C4-2B (cell line): ENCODE measurements at regions not wholly inside any gene's neighbourhood (a gene's known extent, or its start where the extent isn't known, plus 50 kb on each side); places are given as distances from the start of the nearest gene placed in this dataset.
"Not testable (repeated sequence)": the region's sequence is repeated elsewhere in the genome, so short reads cannot be mapped to it uniquely, and the experiment has no call there.

Experiments used
- H3K27ac ChIP-seq: fragments of 450-650 bp; 2 replicates; pipeline ENCODE4 v1.5.1; 2017
- ZFX ChIP-seq: fragments of 450-650 bp; IDR thresholded peaks from 2 replicates; pipeline ENCODE4 v1.6.1; 2017
- TF ChIP-seq, protein P1 (sequence below): fragments of 450-650 bp; conservative IDR thresholded peaks from 2 replicates; pipeline ENCODE4 v1.5.1; 2017; ENCODE audit warnings: mild to moderate bottlenecking

DNA sequence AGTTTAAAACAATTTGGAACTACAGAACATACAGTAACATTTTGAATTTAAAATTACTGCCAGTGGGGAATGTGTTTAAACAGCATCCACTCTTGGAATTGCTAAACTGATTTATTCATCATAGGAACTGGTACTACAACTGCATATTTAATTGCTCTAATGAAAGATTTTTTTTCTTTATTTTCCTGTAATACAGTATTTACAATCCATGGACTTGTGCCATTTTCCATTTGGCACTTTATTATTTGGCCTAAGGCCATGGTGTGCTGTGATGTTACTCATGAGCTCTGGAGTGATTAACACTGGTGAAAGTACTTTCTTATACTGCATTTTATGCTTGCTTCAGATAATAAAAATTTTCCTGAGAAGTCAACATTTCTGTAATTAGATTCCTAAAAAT is 69.7 kb upstream of the NUDT6 start:
- no peak overlapping the region for H3K27ac ChIP-seq
- TF ChIP-seq, protein P1, sequence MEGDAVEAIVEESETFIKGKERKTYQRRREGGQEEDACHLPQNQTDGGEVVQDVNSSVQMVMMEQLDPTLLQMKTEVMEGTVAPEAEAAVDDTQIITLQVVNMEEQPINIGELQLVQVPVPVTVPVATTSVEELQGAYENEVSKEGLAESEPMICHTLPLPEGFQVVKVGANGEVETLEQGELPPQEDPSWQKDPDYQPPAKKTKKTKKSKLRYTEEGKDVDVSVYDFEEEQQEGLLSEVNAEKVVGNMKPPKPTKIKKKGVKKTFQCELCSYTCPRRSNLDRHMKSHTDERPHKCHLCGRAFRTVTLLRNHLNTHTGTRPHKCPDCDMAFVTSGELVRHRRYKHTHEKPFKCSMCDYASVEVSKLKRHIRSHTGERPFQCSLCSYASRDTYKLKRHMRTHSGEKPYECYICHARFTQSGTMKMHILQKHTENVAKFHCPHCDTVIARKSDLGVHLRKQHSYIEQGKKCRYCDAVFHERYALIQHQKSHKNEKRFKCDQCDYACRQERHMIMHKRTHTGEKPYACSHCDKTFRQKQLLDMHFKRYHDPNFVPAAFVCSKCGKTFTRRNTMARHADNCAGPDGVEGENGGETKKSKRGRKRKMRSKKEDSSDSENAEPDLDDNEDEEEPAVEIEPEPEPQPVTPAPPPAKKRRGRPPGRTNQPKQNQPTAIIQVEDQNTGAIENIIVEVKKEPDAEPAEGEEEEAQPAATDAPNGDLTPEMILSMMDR = no peak
- no peak for TF ChIP-seq ZFX

DNA sequence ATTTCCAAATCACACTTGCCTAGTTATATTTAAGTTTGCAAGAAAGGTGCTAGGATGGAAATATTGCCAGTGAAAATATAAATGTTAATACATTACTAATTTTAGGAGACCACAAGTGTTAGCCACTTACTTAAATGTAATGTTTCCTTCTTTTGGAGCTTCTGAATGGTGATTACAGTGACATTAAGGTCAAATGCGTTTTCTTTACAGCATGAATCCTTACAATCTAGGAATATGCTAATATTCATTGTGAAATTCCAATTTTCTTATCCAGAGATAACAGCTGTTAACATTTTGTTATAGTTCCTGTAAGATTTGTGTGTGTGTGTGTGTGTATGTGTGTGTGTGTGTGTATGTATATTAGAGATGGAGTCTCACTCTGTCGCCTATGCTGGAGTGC is 70.2 kb upstream of the NUDT6 start:
- TF ChIP-seq, protein P1 = no peak
- no peak for TF ChIP-seq ZFX
- no peak overlapping the region for H3K27ac ChIP-seq

DNA sequence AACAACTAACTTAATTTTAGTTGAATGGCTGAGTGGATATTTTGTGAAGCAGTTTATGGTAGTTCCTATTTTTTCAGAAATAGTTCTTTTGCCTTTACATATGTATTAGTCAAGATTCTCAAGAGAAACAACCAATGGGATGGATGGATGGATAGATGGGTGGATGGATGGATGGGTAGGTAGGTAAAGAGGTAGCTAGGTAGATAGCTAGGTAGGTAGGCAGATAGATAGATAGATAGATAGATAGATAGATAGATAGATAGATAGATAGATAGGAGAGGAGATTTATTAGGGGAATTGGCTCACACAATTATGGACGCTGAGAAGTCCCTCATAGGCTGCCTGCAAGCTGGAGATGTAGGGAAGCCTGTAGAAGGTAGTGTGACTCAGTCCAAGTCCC is 74.0 kb upstream of the NUDT6 start:
- H3K27ac ChIP-seq = no peak overlapping the region
- TF ChIP-seq ZFX = no peak
- TF ChIP-seq, protein P1 = no peak

DNA sequence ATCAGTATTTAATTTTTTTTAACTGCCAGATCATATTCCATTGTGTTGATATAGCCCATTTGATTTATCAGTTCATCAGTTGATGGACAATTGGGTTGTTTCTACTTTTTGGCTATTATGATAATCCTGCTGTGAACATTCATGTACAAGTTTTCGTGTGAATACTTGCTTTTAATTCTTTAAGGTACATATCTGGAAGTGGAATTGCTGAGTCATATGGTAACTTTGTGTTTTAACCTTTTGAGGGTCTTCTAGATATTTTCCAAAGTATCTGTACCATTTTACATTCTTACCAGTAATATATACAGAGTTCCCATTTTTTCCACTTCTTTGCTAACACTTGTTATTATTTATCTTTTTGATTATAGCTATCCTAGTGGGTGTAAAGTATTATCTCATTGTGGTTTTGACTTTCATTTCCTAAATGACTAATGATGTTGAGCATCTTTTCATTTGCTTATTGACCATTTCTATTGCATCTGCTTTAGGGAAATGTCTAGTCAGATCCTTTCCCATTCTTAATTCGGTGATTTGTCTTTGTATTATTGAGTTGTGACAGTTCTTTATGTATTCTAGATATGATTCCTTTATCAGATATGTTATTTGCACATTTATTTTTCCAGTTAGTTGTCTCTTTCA is 75.2 kb upstream of the NUDT6 start:
- no peak overlapping the region for H3K27ac ChIP-seq
- TF ChIP-seq ZFX = no peak
- TF ChIP-seq, protein P1 = no peak

DNA sequence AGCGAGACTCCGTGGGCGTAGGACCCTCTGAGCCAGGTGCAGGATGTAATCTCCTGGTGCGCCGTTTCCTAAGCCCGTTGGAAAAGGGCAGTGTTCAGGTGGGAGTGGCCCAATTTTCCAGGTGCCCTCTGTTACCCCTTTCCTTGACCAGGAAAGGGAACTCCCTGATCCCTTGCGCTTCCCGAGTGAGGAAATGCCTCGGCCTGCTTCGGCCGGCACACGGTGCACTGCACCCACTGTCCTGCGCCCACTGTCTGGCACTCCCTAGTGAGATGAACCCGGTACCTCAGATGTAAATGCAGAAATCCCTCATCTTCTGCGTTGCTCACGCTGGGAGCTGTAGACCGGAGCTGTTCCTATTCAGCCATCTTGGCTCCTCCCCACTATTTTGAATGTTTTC is 81.7 kb upstream of the NUDT6 start:
- not testable (repeated sequence) for H3K27ac ChIP-seq

DNA sequence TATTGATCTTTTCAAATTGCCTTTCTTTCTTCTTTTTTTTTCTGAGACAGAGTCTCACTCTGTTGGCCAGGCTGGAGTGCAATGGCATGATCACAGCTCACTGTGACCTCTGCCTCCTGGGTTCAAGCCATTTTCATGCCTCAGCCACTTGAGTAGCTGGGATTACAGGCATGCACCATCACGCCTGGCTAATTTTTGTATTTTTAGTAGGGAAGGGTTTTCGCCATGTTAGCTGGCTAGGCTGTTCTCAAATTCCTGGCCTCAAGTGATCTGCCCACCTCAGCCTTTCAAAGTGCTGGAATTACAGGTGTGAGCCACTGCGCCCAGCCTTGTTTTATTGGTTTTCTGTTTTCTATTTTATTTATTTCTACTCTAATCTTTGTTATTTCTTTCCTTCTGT is 82.7 kb upstream of the NUDT6 start:
- H3K27ac ChIP-seq = not testable (repeated sequence)

DNA sequence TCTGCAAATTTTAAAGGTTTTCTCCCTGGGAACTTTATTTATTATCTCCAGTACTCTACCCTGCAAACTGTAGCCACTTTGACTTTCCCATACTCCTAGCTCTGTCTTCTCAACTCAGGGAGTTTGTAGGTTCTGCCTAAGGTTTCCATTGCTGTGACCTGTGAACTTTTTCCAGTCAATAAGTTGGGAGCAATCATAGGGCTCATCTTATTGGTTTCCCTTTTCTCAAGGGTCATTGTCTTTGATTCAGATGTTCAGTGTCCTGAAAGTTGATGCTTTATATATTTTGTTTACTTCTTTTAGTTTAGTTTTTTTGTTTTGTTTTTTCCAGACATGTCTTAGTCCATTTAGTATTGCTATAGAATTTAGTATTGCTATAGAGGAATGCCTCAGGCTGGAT is 85.3 kb upstream of the NUDT6 start:
- TF ChIP-seq, protein P1 = no peak
- TF ChIP-seq ZFX = no peak
- H3K27ac ChIP-seq = no peak overlapping the region

DNA sequence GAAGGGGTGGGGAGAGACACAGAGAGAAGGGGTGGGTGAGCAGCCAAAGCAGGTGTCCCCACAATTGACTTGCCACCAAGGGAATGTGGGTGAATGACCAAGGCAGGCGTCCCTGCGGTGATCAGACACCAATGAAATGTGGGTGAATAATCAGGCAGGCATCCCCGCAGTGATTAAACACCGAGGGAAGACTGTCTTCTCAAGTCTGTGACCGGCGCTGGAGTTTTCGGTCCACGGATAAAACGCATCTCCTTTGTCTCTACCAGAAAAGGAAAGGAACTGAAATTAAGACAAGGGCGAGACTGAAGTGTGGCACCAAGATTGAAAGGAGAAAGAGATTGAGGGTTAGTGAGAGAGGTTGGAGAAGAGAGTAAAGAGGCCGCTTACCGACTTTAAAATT is 90.0 kb upstream of the NUDT6 start:
- not testable (repeated sequence) for H3K27ac ChIP-seq

DNA sequence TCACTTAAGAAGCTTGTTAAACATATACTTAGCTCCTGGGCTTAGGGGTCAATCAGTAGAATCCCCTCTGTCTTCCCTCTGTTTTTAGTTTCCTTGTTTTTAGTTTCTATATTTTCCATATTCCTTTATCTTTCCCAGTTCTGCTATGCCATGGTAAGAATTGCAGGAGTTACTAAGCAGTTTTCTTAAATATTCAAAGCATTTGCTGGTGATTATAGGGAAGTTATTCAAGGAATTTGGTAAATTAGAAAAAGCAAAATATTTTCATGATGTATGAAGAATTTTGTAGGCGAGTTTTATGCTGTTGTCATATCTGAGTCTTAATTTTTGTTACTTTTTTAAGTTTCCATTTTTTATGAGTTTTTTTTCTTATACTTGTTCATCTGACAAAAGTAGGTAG is 91.6 kb upstream of the NUDT6 start:
- no peak overlapping the region for H3K27ac ChIP-seq
- TF ChIP-seq, protein P1 = no peak
- TF ChIP-seq ZFX = no peak
